Stimulated activated CD8-positive, alpha-beta memory T cell treated with anti-CD3 and anti-CD28 coated beads, Interleukin-4, amount 100 ng/mL, for 1 hour (primary cell): ENCODE measurements at regions not wholly inside any gene's neighbourhood (a gene's known extent, or its start where the extent isn't known, plus 50 kb on each side); places are given as distances from the start of the nearest gene placed in this dataset.
"Not testable (repeated sequence)": the region's sequence is repeated elsewhere in the genome, so short reads cannot be mapped to it uniquely, and the experiment has no call there.

Experiments used
- DNase-seq, 2 donors: peaks; one replicate each; pipeline ENCODE4 v3.0.0-alpha.2; 2020; ENCODE audit warnings: low read depth in 2 of 2, low spot score in 1 of 2

GRCh38 chr19:30686826-30687566, 314.8 kb downstream of the ZNF536 start:
- no peak for DNase-seq

- no peak for DNase-seq
These were observed 314.1 kb downstream of the ZNF536 start for GRCh38 chr19:30686176-30686820.

GRCh38 chr19:30685426-30686000, 313.3 kb downstream of the ZNF536 start:
- DNase-seq: no peak

GRCh38 chr19:30684613-30685012, 312.4 kb downstream of the ZNF536 start:
- no peak for DNase-seq

GRCh38 chr19:30682999-30683536, 310.9 kb downstream of the ZNF536 start:
- DNase-seq: no peak

GRCh38 chr19:30682146-30682998, 310.2 kb downstream of the ZNF536 start:
- DNase-seq: no peak

GRCh38 chr19:30681162-30682100, 309.2 kb downstream of the ZNF536 start:
- DNase-seq: no peak

GRCh38 chr19:30680399-30680798, 308.2 kb downstream of the ZNF536 start:
- DNase-seq: not testable (repeated sequence)

- DNase-seq: no peak
These were observed 307.6 kb downstream of the ZNF536 start for GRCh38 chr19:30679789-30680188.

- no peak for DNase-seq
These were observed 307.0 kb downstream of the ZNF536 start for GRCh38 chr19:30679153-30679702.

- DNase-seq: no peak
These were observed 306.0 kb downstream of the ZNF536 start for GRCh38 chr19:30678168-30678567.

GRCh38 chr19:30677702-30678101, 305.5 kb downstream of the ZNF536 start:
- DNase-seq: no peak

- DNase-seq: no peak
These were observed 305.0 kb downstream of the ZNF536 start for GRCh38 chr19:30676990-30677679.

GRCh38 chr19:30675086-30675485, 302.9 kb downstream of the ZNF536 start:
- DNase-seq: no peak

GRCh38 chr19:30674656-30675055, 302.5 kb downstream of the ZNF536 start:
- DNase-seq: no peak

- DNase-seq: no peak
These were observed 301.2 kb downstream of the ZNF536 start for GRCh38 chr19:30673336-30673735.

- DNase-seq: no peak
These were observed 300.7 kb downstream of the ZNF536 start for GRCh38 chr19:30672926-30673325.

GRCh38 chr19:30671622-30672051, 299.5 kb downstream of the ZNF536 start:
- no peak for DNase-seq

- DNase-seq: no peak
These were observed 299.1 kb downstream of the ZNF536 start for GRCh38 chr19:30671367-30671619.
